ENCODE measurements at regions not wholly inside any gene's neighbourhood (a gene's known extent, or its start where the extent isn't known, plus 50 kb on each side); places are given as distances from the start of the nearest gene placed in this dataset.

GRCh38 chr12:46515829-46516228 is 143.3 kb upstream of the SLC38A2 start:
- dilution Hi-C loops (cut with MboI; ENCODE audit: extremely low pct_ligation_motif_present, low sequenced_read_pairs) = no loop called here
- Histone ChIP-seq H3K9ac (replicated peaks; ENCODE audit: extremely low read depth, insufficient read depth, low read length) (no peak overlapping the region), H4K20me1 (replicated peaks; ENCODE audit: control insufficient read depth, extremely low read depth, insufficient read depth, low read length) (no peaks in the 10 kb centered on the region), H3K4me2 (ENCODE audit: insufficient read depth, low read length) (no peak overlapping the region), H3K27me3 (ENCODE audit: control insufficient read depth in 2 of 2, insufficient read depth in 2 of 2, low read length in 2 of 2) (no peaks in the 10 kb centered on the region), H3K9me1 (replicated peaks; ENCODE audit: control insufficient read depth, extremely low read depth, insufficient read depth, low read length) (no peaks in the 10 kb centered on the region), H2AFZ (ENCODE audit: low read depth, low read length) (no peak overlapping the region), H3K79me2 (ENCODE audit: control insufficient read depth, insufficient read depth, low read length) (no peaks in the 10 kb centered on the region), H3K27ac (ENCODE audit: insufficient read depth, low read depth, low read length) (no peak overlapping the region), H3K36me3 (ENCODE audit: control insufficient read depth in 2 of 2, extremely low read depth in 1 of 2, insufficient read depth in 2 of 2, low read length in 2 of 2) (no peaks in the 10 kb centered on the region), H3K9me3 (replicated peaks; ENCODE audit: control insufficient read depth, insufficient read depth, low read length) (peaks cover 2% of the 10 kb centered on the region), H3K4me1 (ENCODE audit: control insufficient read depth, extremely low read depth, insufficient read depth, low read length) (no peaks in the 10 kb centered on the region), H3K4me3 (replicated peaks in 1 of 3; ENCODE audit: insufficient read depth in 1 of 3, low read depth in 1 of 3, low read length in 3 of 3) (no peak overlapping the region)
- no TSS peak for BruUV-seq (replicated peaks)
- no peak for TF ChIP-seq POLR2A (IDR thresholded peaks at IDR 0.05; ENCODE audit: low read depth, low read length)
- no peak for TF ChIP-seq FOS (IDR thresholded peaks at IDR 0.05; ENCODE audit: borderline replicate concordance, insufficient read depth, low read length)
- TF ChIP-seq GATA2 (IDR thresholded peaks at IDR 0.05; ENCODE audit: insufficient read depth, insufficient read length, low read depth, low read length) = no peak
- no peak for TF ChIP-seq JUN (IDR thresholded peaks at IDR 0.05; ENCODE audit: borderline replicate concordance, insufficient read depth, insufficient read length, low read depth)
- TF ChIP-seq EZH2 (IDR thresholded peaks at IDR 0.05; ENCODE audit: borderline replicate concordance, low read depth, low read length, severe bottlenecking) = no peak
- no peak for TF ChIP-seq CTCF (IDR thresholded peaks at IDR 0.05; ENCODE audit: extremely low read depth in 1 of 2, insufficient read depth in 1 of 2, low read depth in 1 of 2, low read length in 2 of 2)
- TF ChIP-seq POLR2AphosphoS5 (IDR thresholded peaks at IDR 0.05; ENCODE audit: insufficient read depth, low read depth, low read length) = no peak
- no peak for TF ChIP-seq MYC (IDR thresholded peaks at IDR 0.05; ENCODE audit: low read depth, low read length)
- POLR2A ChIA-PET = no interaction called here
- no peak for DNase-seq (ENCODE audit: low read depth, low spot score)
- CTCF ChIA-PET = interaction anchor here (1.2 to 1.4 kb wide), 2 partner anchors 14 to 146 kb away, joined by 3 to 4 read pairs; no protein-coding TSS in a partner anchor
- no peak for FAIRE-seq
- intact Hi-C loops (cut with micrococcal nuclease) = no loop called here

Data from endothelial cell of umbilical vein (primary cell).